PC-9 (cell line): ENCODE measurements at regions not wholly inside any gene's neighbourhood (a gene's known extent, or its start where the extent isn't known, plus 50 kb on each side); places are given as distances from the start of the nearest gene placed in this dataset.

ENCODE experiments used
- EZH2 ChIP-seq: fragments of 200-600 bp; sonication (generic); IDR thresholded peaks from 2 replicates; pipeline ENCODE4 v1.8.0; 2017; ENCODE audit warnings: antibody characterized with exemption, low read depth
- TF ChIP-seq, protein P1 (sequence below): fragments of 200-600 bp; sonication (generic); conservative IDR thresholded peaks from 2 replicates; pipeline ENCODE4 v1.6.1; 2017; ENCODE audit warnings: mixed run types, antibody characterized with exemption, mild to moderate bottlenecking, moderate library complexity

DNA sequence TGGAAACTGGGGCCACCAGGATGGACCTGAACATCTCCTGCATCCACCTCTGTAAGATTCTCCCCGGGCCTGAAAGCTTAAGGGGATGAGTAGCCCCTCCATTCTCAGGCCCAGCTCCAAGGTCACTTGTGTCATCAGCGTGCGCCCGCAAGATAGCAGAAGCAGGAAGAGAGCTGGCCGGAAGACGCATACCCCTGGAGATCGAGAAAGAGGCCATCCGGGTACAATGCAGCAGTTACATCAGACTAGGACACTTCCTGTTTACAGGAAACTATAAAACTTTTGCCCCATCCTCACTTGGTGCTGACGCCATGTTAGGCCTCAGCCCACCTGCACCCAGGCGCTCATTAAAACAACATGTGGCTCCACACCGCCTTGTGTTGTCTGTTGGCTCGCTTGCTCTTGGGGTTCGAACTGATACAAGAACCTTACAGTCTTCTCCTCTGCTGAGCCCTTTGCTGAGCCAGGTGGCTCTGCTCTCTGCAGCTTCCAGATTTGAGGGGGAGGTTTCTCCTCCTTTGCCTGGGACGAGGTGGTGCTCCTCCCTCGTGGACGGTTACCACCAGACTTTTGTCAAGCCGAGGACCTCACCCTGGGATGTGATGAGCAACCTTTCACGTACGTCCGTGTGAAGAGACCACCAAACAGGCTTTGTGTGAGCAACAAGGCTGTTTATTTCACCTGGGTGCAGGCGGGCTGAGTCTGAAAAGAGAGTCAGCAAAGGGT, 277.5 kb upstream of the C1orf174 start:
- no peak for TF ChIP-seq EZH2
- TF ChIP-seq, protein P1, sequence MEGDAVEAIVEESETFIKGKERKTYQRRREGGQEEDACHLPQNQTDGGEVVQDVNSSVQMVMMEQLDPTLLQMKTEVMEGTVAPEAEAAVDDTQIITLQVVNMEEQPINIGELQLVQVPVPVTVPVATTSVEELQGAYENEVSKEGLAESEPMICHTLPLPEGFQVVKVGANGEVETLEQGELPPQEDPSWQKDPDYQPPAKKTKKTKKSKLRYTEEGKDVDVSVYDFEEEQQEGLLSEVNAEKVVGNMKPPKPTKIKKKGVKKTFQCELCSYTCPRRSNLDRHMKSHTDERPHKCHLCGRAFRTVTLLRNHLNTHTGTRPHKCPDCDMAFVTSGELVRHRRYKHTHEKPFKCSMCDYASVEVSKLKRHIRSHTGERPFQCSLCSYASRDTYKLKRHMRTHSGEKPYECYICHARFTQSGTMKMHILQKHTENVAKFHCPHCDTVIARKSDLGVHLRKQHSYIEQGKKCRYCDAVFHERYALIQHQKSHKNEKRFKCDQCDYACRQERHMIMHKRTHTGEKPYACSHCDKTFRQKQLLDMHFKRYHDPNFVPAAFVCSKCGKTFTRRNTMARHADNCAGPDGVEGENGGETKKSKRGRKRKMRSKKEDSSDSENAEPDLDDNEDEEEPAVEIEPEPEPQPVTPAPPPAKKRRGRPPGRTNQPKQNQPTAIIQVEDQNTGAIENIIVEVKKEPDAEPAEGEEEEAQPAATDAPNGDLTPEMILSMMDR, result no peak
